ENCODE measurements at regions not wholly inside any gene's neighbourhood (a gene's known extent, or its start where the extent isn't known, plus 50 kb on each side); places are given as distances from the start of the nearest gene placed in this dataset.

DNA sequence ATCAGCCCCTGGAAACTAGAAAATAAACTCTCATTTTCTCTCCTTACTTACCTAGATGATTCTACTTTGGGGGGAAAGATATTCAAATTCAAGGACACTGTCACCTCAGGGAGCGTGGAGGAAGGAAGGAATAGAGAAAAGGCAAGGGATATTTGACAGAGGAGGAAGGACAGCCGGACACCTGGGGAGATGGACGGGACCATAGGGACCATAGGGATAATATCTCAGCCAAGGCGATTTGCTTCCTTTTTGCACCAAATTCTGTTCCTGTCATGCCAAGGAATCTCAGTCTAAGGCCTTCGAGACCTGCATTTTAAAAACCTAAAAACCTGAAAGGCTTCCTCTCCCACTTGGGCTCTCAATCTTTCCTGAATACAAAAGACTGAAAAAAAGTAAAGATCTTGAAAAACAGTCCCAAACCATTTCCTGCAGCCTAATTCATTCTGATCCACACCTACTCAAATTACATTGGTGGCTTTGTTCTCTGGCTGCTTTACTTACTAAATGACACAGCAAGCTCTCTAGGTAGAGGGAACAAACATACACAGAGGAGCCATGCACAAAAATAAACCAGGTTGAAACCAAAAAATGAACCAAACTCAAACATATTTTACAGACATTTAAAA is 73.9 kb upstream of the SLC24A5 start:
- no peaks in the 10 kb centered on the region for H3F3A ChIP-seq (ENCODE audit: insufficient read depth, low read length, poor library complexity, severe bottlenecking)
- H3K9me2 ChIP-seq (ENCODE audit: insufficient read depth, low read length) = no peaks in the 10 kb centered on the region
- H3K4me2 ChIP-seq (ENCODE audit: low read length) = no peak overlapping the region
- H3K27ac ChIP-seq (ENCODE audit: low read length) = no peak overlapping the region
- H2AFZ ChIP-seq (ENCODE audit: low read depth, low read length) = no peak overlapping the region
- H3K9ac ChIP-seq (ENCODE audit: low read length) = no peak overlapping the region
- peaks cover 4% of the 10 kb centered on the region for H3K9me3 ChIP-seq (ENCODE audit: low read length)
- no peaks in the 10 kb centered on the region for H4K20me1 ChIP-seq (ENCODE audit: insufficient read depth)
- TF ChIP-seq TAF1 (IDR thresholded peaks at IDR 0.05; ENCODE audit: low read depth) (no peak), RAD21 (conservative IDR thresholded peaks at IDR 0.05) (no peak), EP300 (conservative IDR thresholded peaks at IDR 0.05; ENCODE audit: poor library complexity, severe bottlenecking) (no peak), MXI1 (conservative IDR thresholded peaks at IDR 0.05; ENCODE audit: poor library complexity, severe bottlenecking) (no peak), SMC3 (conservative IDR thresholded peaks at IDR 0.05; ENCODE audit: poor library complexity) (no peak), POLR2AphosphoS5 (IDR thresholded peaks at IDR 0.05) (no peak), CTCF (IDR thresholded peaks at IDR 0.05; ENCODE audit: poor library complexity, severe bottlenecking) (no peak), EZH2 (IDR thresholded peaks at IDR 0.05; ENCODE audit: borderline replicate concordance, insufficient read depth, low read length, poor library complexity, severe bottlenecking) (no peak)
- TF ChIP-seq, protein P1, sequence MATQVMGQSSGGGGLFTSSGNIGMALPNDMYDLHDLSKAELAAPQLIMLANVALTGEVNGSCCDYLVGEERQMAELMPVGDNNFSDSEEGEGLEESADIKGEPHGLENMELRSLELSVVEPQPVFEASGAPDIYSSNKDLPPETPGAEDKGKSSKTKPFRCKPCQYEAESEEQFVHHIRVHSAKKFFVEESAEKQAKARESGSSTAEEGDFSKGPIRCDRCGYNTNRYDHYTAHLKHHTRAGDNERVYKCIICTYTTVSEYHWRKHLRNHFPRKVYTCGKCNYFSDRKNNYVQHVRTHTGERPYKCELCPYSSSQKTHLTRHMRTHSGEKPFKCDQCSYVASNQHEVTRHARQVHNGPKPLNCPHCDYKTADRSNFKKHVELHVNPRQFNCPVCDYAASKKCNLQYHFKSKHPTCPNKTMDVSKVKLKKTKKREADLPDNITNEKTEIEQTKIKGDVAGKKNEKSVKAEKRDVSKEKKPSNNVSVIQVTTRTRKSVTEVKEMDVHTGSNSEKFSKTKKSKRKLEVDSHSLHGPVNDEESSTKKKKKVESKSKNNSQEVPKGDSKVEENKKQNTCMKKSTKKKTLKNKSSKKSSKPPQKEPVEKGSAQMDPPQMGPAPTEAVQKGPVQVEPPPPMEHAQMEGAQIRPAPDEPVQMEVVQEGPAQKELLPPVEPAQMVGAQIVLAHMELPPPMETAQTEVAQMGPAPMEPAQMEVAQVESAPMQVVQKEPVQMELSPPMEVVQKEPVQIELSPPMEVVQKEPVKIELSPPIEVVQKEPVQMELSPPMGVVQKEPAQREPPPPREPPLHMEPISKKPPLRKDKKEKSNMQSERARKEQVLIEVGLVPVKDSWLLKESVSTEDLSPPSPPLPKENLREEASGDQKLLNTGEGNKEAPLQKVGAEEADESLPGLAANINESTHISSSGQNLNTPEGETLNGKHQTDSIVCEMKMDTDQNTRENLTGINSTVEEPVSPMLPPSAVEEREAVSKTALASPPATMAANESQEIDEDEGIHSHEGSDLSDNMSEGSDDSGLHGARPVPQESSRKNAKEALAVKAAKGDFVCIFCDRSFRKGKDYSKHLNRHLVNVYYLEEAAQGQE (IDR thresholded peaks at IDR 0.05; ENCODE audit: borderline replicate concordance) = no peak
- H3K36me3 ChIP-seq (ENCODE audit: insufficient read depth, low read length) = no peaks in the 10 kb centered on the region
- no peaks in the 10 kb centered on the region for H3K27me3 ChIP-seq (ENCODE audit: insufficient read depth, low read depth, low read length)
- H3K4me3 ChIP-seq (ENCODE audit: low read length) = no peak overlapping the region
- no peaks in the 10 kb centered on the region for H3K79me2 ChIP-seq (replicated peaks; ENCODE audit: insufficient read depth, low read length)

- H2AFZ ChIP-seq (ENCODE audit: low read depth, low read length) = no peak overlapping the region
- H3K27me3 ChIP-seq (ENCODE audit: insufficient read depth, low read depth, low read length) = no peaks in the 10 kb centered on the region
- no peaks in the 10 kb centered on the region for H3K36me3 ChIP-seq (ENCODE audit: insufficient read depth, low read length)
- no peak overlapping the region for H3K4me2 ChIP-seq (ENCODE audit: low read length)
- no peaks in the 10 kb centered on the region for H3F3A ChIP-seq (ENCODE audit: insufficient read depth, low read length, poor library complexity, severe bottlenecking)
- H3K27ac ChIP-seq (ENCODE audit: low read length) = no peak overlapping the region
- H3K79me2 ChIP-seq (replicated peaks; ENCODE audit: insufficient read depth, low read length) = no peaks in the 10 kb centered on the region
- peaks cover 4% of the 10 kb centered on the region for H3K9me3 ChIP-seq (ENCODE audit: low read length)
- TF ChIP-seq SMC3 (conservative IDR thresholded peaks at IDR 0.05; ENCODE audit: poor library complexity) (no peak), MXI1 (conservative IDR thresholded peaks at IDR 0.05; ENCODE audit: poor library complexity, severe bottlenecking) (no peak), EP300 (conservative IDR thresholded peaks at IDR 0.05; ENCODE audit: poor library complexity, severe bottlenecking) (no peak), POLR2AphosphoS5 (IDR thresholded peaks at IDR 0.05) (no peak)
- TF ChIP-seq, protein P1 (IDR thresholded peaks at IDR 0.05; ENCODE audit: borderline replicate concordance) = no peak
- no peaks in the 10 kb centered on the region for H3K9me2 ChIP-seq (ENCODE audit: insufficient read depth, low read length)
- H3K4me3 ChIP-seq (ENCODE audit: low read length) = no peak overlapping the region
- H4K20me1 ChIP-seq (ENCODE audit: insufficient read depth) = no peaks in the 10 kb centered on the region
- H3K9ac ChIP-seq (ENCODE audit: low read length) = no peak overlapping the region
These were observed 71.1 kb upstream of the SLC24A5 start for GRCh38 chr15:48049736-48050135.
